Muscle layer of colon (tissue), 2 donors: ENCODE measurements at regions not wholly inside any gene's neighbourhood (a gene's known extent, or its start where the extent isn't known, plus 50 kb on each side); places are given as distances from the start of the nearest gene placed in this dataset.

Experiments used
- H3K27ac ChIP-seq: one replicate; pipeline ENCODE4 v1.7.0; 2013; ENCODE audit warnings: low read depth, mild to moderate bottlenecking, low read length, moderate library complexity
- H3K27me3 ChIP-seq, 2 donors: one replicate each; pipeline ENCODE4 v1.7.0; 2013; ENCODE audit warnings: low read length in 2 of 2, mild to moderate bottlenecking in 2 of 2; ENCODE audit not compliant: insufficient read depth in 2 of 2, control insufficient read depth in 1 of 2
- H3K36me3 ChIP-seq: one replicate; pipeline ENCODE4 v1.7.0; 2013; ENCODE audit warnings: mild to moderate bottlenecking, low read length; ENCODE audit not compliant: insufficient read depth
- H3K4me1 ChIP-seq: one replicate; pipeline ENCODE4 v1.7.0; 2013; ENCODE audit warnings: mild to moderate bottlenecking, low read length; ENCODE audit not compliant: insufficient read depth
- H3K4me3 ChIP-seq, 2 donors: one replicate each; pipeline ENCODE4 v1.7.0; 2013; ENCODE audit warnings: low read length in 2 of 2, low read depth in 1 of 2, mild to moderate bottlenecking in 1 of 2, moderate library complexity in 1 of 2
- H3K9ac ChIP-seq: one replicate; pipeline ENCODE4 v1.7.0; 2013; ENCODE audit warnings: low read length
- H3K9me3 ChIP-seq: one replicate; pipeline ENCODE4 v1.7.0; 2013; ENCODE audit warnings: mild to moderate bottlenecking, low read length
- donor health status: abdominal sarcoma.
- donor health status: Adenocarcinoma of cecum.

- no peak overlapping the region for H3K9ac ChIP-seq
- H3K4me3 ChIP-seq = no peak overlapping the region
- H3K27me3 ChIP-seq = no peaks in the 10 kb centered on the region
- H3K9me3 ChIP-seq = no peaks in the 10 kb centered on the region
- no peak overlapping the region for H3K27ac ChIP-seq
- H3K36me3 ChIP-seq = peaks cover 26% of the 10 kb centered on the region
- H3K4me1 ChIP-seq = peaks cover 62% of the 10 kb centered on the region
These were observed 50.4 kb downstream of the ZBTB38 start for GRCh38 chr3:141418751-141419150.

DNA sequence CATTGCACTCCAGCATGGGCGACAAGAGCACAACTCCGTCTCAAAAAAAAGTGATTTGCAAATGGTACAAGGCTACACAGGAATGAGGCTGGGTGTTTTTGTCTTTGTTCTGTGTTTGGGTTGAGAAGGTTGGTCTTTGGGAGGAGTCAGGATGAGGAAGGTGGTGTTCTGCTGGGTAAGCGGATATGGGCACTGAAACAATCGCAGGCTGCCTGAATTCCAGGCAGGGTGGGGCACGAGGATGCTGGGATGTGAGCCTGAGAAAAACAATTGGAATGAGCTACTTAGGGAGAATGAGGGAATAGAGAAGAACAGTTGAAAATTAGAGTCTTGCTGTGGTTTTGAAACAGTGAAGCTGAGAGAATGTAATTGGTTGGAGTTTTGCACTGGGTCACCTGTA lies 51.6 kb downstream of the ZBTB38 start:
- no peak overlapping the region for H3K27ac ChIP-seq

GRCh38 chr3:141421186-141421585 lies 52.9 kb downstream of the ZBTB38 start:
- H3K9me3 ChIP-seq = no peaks in the 10 kb centered on the region
- H3K4me3 ChIP-seq = no peak overlapping the region
- H3K9ac ChIP-seq = no peak overlapping the region
- peaks cover 55% of the 10 kb centered on the region for H3K4me1 ChIP-seq
- no peaks in the 10 kb centered on the region for H3K27me3 ChIP-seq
- H3K27ac ChIP-seq = no peak overlapping the region
- peaks cover 6% of the 10 kb centered on the region for H3K36me3 ChIP-seq

More for the DNA sequence above, 51.6 kb downstream of the ZBTB38 start:
- Histone ChIP-seq H3K9ac (no peak overlapping the region), H3K36me3 (peaks cover 15% of the 10 kb centered on the region), H3K4me3 (no peak overlapping the region), H3K27me3 (no peaks in the 10 kb centered on the region), H3K4me1 (peaks cover 55% of the 10 kb centered on the region), H3K9me3 (no peaks in the 10 kb centered on the region)

GRCh38 chr3:141421639-141422319 lies 53.5 kb downstream of the ZBTB38 start:
- H3K36me3 ChIP-seq = peaks cover 6% of the 10 kb centered on the region
- no peak overlapping the region for H3K9ac ChIP-seq
- H3K27me3 ChIP-seq = no peaks in the 10 kb centered on the region
- no peak overlapping the region for H3K4me3 ChIP-seq
- H3K4me1 ChIP-seq = peaks cover 55% of the 10 kb centered on the region
- peak overlapping the region; percentile 16 for H3K27ac ChIP-seq
- H3K9me3 ChIP-seq = no peaks in the 10 kb centered on the region

DNA sequence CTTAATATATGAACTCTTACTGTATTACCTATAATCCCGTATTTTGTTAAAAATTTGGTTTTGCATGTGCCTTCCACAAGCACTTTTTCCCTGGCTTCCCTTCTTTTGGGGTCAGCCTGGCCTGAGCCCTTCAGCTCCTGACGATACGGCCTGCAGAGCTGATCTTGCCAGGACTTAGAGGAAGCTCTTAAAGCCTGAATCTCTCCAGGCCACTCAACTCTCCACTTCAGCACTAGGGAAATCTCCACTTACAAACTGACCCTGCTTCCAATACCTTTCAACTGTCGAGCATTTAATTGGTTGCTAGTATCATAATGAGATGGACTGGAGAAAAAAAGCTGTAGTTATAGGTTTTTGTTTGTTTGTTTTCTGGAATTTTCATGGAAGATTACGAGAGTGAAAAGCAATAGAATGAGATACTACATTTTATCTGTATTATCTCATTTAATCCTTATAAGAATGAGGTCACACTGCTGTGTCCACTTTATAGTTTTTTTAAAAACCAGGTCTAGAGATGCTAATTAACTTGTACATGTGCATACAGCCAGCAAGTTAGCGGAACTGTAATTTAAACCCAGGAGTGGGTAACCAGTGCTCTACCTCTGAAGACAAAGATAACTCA lies 54.8 kb downstream of the ZBTB38 start:
- Histone ChIP-seq H3K9me3 (no peaks in the 10 kb centered on the region), H3K4me3 (no peak overlapping the region), H3K27me3 (no peaks in the 10 kb centered on the region), H3K27ac (no peak overlapping the region), H3K4me1 (peaks cover 59% of the 10 kb centered on the region), H3K36me3 (peaks cover 6% of the 10 kb centered on the region), H3K9ac (no peak overlapping the region)

DNA sequence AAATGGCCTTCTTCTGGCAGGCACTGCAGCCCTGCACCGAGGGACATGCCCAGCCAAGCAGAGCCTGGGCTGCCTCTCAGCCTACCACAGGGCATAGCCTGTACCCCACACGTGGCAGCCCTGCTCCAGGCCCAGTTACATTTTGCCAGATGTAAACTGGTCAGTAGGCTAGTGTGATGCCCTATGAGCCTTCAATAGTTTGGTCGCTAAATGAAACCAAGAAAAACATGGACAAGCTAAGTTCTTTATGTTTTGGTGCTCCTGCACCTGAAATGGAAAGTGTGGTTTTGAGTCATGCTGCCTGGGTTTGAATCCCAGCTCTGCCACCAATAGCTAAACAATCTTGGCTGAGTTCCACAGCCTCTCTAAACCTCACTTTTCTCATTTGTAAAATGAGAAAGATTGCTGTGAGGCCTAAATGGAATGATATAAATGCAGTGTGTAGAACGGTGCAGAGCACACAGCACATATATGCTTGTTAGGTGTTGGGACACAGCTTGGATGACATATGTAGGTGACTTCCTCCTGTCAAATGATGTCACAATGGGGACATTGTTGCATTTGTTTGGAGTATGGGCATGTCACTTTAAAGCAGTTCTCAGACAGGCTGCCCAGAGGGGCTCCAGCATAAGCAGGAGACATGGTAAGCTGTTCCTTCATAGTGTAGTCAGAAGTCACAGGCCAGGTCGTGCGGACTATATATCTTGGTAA lies 57.4 kb downstream of the ZBTB38 start:
- H3K36me3 ChIP-seq = no peaks in the 10 kb centered on the region
- H3K27me3 ChIP-seq = no peaks in the 10 kb centered on the region
- H3K9me3 ChIP-seq = no peaks in the 10 kb centered on the region
- peaks cover 76% of the 10 kb centered on the region for H3K4me1 ChIP-seq
- H3K27ac ChIP-seq = peak overlapping the region; percentile 59
- peak overlapping the region in 1 of 2 donors; percentile 31 for H3K4me3 ChIP-seq
- peak overlapping the region; percentile 29 for H3K9ac ChIP-seq

GRCh38 chr3:141426404-141427034 lies 58.2 kb downstream of the ZBTB38 start:
- Histone ChIP-seq H3K36me3 (no peaks in the 10 kb centered on the region), H3K4me1 (peaks cover 79% of the 10 kb centered on the region), H3K4me3 (peak overlapping the region in 1 of 2 donors; percentile 31), H3K27ac (peak overlapping the region; percentile 59), H3K27me3 (no peaks in the 10 kb centered on the region), H3K9me3 (no peaks in the 10 kb centered on the region), H3K9ac (peak overlapping the region; percentile 29)

- H3K4me3 ChIP-seq = peak overlapping the region in 1 of 2 donors; percentile 13
- peaks cover 74% of the 10 kb centered on the region for H3K4me1 ChIP-seq
- H3K9ac ChIP-seq = peak overlapping the region; percentile 17
- H3K9me3 ChIP-seq = no peaks in the 10 kb centered on the region
- no peaks in the 10 kb centered on the region for H3K27me3 ChIP-seq
- peak overlapping the region; percentile 96 for H3K27ac ChIP-seq
- no peaks in the 10 kb centered on the region for H3K36me3 ChIP-seq
These were observed 59.1 kb upstream of the RASA2 start for GRCh38 chr3:141427764-141428163.

GRCh38 chr3:141429371-141430035 lies 57.3 kb upstream of the RASA2 start:
- no peaks in the 10 kb centered on the region for H3K36me3 ChIP-seq
- no peaks in the 10 kb centered on the region for H3K9me3 ChIP-seq
- peak overlapping the region; percentile 47 for H3K9ac ChIP-seq
- H3K4me1 ChIP-seq = peaks cover 80% of the 10 kb centered on the region
- peak overlapping the region; percentile 96 for H3K27ac ChIP-seq
- H3K4me3 ChIP-seq = peak overlapping the region in 1 of 2 donors; percentile 36
- no peaks in the 10 kb centered on the region for H3K27me3 ChIP-seq

DNA sequence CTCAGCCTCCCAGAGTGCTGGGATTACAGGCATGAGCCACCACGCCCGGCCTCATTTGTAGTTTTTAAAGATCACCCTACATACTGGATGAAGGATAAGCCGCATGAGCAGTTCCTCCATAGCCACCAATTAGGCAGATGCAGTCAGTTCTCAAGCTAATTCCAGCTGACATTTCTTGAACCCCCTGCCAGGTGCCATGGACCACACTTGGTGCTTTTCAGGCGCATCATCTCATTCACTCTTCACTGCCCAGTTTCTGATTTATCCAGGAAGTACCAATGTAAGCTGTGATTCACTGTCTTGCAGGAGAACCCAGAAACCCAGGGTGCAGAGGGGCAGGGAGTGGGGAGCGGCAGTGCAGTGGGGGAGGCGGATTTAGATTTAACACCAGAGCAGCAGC lies 56.5 kb upstream of the RASA2 start:
- no peaks in the 10 kb centered on the region for H3K9me3 ChIP-seq
- H3K27ac ChIP-seq = peak overlapping the region; percentile 96
- H3K9ac ChIP-seq = no peak overlapping the region
- H3K36me3 ChIP-seq = no peaks in the 10 kb centered on the region
- peaks cover 72% of the 10 kb centered on the region for H3K4me1 ChIP-seq
- no peak overlapping the region for H3K4me3 ChIP-seq
- no peaks in the 10 kb centered on the region for H3K27me3 ChIP-seq
